Activated CD4-positive, alpha-beta T cell treated with anti-CD3 and anti-CD28 coated beads, Interleukin-2, amount 50 U/mL, for 48 hours (primary cell): ENCODE measurements at regions not wholly inside any gene's neighbourhood (a gene's known extent, or its start where the extent isn't known, plus 50 kb on each side); places are given as distances from the start of the nearest gene placed in this dataset.

Source experiments
- DNase-seq, 2 experiments: peaks; one replicate each; pipeline ENCODE4 v3.0.0-alpha.2; 2020

GRCh38 chr2:146038014-146038413 is 1518.1 kb upstream of the ZEB2 start:
- DNase-seq = no peak

DNA sequence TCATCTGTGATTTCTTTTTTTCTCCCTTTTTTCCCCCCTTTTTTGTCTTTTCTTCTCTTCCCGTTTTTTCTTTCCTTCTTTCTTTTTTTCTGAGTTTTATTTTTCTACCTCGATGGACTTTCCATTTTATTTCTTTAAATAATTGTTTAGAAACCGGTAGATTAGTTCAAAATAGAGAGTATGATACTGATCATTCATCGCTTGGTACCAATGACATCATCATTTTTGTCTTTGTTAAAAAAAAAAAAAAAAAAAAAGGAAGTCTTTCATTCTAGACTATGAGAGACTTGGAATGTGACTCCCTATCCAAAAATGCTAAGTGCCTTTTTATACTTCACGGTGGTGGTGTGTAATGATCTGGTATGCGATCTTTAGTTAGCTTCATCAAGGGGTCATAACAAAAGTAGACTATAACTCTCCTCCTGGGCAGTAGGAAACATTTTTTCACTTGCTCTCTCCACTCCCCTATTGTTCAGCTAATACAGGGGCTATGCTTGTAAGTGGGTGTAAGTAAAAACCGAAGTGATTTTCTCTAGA is 1517.5 kb upstream of the ZEB2 start:
- no peak for DNase-seq

DNA sequence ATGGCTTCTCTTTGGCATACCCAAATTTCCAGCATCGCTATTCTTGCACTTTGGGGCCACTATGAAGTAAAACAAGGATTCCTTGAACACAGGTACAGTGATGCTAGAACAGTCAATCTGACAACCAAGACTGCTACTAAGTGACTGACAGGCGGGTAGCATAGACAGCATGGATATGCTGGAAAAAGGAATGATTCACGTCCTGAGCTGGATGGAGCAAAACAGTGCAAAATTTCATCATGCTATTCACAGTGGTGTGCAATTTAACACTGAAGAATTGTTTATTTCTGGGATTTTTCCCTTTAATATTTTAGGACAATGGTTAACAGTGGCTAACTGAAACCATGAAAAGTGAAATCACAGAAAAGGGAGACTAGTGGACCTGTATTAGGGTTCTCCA is 1511.2 kb upstream of the ZEB2 start:
- DNase-seq = no peak

- DNase-seq = no peak
Observed at GRCh38 chr2:146027156-146027555, 1507.2 kb upstream of the ZEB2 start.

- no peak for DNase-seq
Observed at GRCh38 chr2:146025519-146025918, 1505.6 kb upstream of the ZEB2 start.

GRCh38 chr2:146024212-146024743 is 1504.4 kb upstream of the ZEB2 start:
- no peak for DNase-seq

GRCh38 chr2:146004462-146004861 is 1484.5 kb upstream of the ZEB2 start:
- DNase-seq = no peak

DNA sequence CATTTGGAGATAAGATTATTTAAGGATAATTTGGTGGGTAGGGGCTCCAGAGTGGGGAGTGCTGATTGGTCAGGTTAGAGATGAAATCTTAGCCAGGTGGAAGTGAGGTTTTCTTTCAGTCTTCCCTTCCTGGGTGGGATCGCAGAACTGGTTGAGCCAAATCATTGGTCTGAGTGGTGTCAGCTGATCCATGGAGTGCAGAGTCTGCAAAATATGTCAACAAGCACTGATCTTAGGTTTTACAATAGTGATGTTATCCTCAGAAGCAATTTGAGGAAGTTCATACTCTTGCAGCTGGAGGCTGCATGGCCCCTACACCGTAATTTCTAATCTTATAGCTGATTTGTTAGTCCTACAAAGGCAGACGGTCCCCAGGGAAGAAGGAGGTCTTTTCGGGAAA is 1483.4 kb upstream of the ZEB2 start:
- no peak for DNase-seq

DNA sequence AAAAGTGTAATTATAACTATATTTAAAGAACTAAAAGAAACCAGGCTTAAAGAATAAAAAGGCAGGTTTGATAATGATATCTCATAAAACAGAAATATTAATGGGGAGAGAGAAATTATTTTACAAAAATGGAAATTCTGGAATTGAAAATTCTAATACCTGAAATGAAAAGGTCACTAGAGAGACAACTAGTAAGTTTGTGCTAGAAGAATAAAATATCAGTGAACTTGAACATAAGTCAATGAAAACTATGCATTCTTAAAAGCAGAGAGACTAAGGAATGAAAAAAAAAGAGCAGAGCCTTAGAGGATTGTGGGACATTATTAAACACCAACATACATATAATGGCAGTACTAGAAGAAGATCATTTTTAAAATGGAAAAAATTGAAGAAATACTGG is 1475.0 kb upstream of the ZEB2 start:
- DNase-seq = no peak

DNA sequence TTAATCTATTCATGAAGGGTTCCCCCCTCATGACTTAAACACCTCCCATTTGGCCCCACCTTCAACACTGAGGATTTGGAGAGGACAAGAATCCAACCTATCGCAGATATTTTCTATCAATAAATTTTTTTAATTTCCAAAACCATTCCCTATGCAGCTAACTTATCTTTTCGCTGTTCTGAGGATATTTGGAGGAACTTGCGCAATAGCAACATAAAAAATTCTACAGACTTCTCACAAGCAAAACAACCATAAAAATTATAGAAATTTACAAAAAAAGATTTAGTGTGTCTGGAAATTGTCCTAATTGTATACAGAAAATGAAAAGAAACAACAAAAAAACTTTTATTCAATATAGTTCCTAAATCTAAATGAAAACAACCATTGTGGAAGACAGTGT is 1472.7 kb upstream of the ZEB2 start:
- no peak for DNase-seq

DNA sequence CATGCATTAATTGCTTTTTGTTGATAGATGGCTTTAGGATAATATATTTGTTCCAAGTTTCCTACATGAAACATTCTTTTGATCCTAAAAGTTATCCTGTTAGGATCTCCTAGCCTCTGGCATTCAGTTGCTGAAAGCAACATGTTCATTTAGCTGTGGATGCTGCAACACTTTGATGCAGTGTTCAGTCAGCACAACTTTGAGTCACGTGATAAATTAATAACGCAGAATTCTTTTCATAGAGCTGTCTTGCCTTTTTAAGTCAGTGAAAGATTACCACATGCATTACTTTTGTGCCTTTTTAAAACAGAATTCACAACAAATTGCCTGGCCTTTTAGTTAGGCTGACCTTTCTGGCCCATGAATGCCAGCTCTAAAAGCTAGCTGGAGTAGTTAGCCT is 1467.9 kb upstream of the ZEB2 start:
- no peak for DNase-seq

GRCh38 chr2:145985517-145985916 is 1465.6 kb upstream of the ZEB2 start:
- no peak for DNase-seq

GRCh38 chr2:145984580-145984979 is 1464.7 kb upstream of the ZEB2 start:
- no peak for DNase-seq

- no peak for DNase-seq
Observed at GRCh38 chr2:145980318-145980717, 1460.4 kb upstream of the ZEB2 start.

GRCh38 chr2:145975406-145975805 is 1455.5 kb upstream of the ZEB2 start:
- no peak for DNase-seq

- no peak for DNase-seq
Observed at GRCh38 chr2:145961846-145962245, 1441.9 kb upstream of the ZEB2 start.

GRCh38 chr2:145960479-145961163 is 1440.7 kb upstream of the ZEB2 start:
- no peak for DNase-seq

- DNase-seq = no peak
Observed at GRCh38 chr2:145958611-145959010, 1438.7 kb upstream of the ZEB2 start.

DNA sequence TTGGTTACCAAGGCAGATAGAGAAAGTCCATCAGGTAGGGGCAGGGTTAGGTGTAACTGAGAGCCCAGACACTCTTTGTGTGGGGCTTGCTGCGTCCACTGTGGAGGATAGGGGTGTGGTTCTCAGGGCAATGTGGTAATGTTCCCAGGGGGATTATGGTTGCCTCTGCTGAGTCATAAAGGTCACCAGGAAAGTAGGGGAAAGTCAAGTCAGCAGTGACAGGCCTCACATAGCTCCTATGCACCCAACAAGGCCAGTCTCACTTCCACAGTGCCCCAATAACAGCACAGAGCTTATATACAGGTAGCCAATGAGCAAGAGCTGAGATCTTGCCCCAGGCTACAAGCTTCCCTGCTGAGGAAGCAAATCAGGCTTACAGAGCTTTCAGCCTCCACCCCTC is 1438.0 kb upstream of the ZEB2 start:
- no peak for DNase-seq

DNA sequence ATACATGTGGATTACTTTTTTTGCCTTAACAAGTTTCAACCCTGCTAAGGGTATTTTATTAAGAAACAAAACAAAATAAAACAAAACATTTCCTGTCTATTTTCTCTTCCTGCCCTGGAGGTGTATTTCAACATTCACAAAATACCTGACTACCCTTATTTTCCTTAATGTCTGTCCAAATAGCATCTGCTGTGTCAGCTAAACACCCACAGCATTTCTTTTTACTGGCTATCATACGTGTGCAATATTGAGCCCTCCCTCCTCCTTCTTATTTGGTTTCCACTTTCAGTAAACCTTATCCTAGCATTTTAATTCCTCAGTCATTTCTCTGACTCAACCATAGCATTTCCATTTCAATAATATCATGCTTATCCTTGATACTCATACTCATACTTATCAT is 1420.0 kb upstream of the ZEB2 start:
- DNase-seq = no peak

DNA sequence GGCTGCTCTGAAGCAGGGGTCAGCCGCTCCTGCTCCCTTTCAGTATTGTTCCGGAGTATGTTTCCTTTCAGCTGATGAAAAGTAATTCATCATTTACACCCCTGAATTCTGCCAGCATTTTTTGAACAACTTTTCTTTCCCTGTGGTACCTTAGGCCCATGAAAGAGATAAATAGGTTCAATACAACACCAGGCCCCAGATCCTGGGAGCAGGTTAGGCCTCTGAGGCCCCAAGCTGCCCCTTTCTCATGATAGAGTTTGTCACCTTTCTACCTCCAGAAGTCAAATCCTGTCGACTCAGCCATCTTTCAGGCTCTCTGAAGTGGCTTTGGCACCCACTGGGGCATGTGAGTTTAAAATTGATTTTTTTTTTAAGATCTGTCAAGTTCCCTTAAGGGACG is 1415.1 kb upstream of the ZEB2 start:
- no peak for DNase-seq

DNA sequence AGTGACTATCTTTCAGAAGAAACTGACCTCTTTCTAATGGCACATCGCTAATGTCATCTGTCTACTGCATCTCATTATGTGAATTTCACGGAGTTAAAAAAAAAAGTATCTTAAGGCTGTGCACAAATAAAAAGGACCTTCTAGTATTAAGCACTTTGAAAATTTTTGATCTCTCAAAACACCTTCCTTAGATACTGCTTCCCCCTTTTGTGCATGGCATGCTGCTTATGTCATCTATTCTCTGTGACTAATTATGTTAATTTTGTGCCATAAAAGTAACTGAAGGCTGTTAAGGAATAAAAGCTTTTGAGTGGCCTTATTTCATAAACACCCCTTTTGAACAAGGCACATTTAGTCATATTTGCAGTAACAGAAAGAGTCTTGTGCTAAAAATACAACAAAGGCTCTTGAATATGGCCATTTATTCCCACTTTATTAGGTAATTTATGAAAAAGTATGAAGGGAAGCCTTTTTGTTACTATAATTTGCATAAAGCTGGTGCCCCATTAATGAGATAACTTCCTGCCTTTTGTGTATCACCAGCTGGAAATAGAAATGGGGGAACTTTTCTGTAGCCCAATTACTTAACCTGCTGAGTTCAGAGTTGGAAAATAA is 1412.0 kb upstream of the ZEB2 start:
- DNase-seq = no peak

- no peak for DNase-seq
Observed at GRCh38 chr2:145930318-145930717, 1410.4 kb upstream of the ZEB2 start.

DNA sequence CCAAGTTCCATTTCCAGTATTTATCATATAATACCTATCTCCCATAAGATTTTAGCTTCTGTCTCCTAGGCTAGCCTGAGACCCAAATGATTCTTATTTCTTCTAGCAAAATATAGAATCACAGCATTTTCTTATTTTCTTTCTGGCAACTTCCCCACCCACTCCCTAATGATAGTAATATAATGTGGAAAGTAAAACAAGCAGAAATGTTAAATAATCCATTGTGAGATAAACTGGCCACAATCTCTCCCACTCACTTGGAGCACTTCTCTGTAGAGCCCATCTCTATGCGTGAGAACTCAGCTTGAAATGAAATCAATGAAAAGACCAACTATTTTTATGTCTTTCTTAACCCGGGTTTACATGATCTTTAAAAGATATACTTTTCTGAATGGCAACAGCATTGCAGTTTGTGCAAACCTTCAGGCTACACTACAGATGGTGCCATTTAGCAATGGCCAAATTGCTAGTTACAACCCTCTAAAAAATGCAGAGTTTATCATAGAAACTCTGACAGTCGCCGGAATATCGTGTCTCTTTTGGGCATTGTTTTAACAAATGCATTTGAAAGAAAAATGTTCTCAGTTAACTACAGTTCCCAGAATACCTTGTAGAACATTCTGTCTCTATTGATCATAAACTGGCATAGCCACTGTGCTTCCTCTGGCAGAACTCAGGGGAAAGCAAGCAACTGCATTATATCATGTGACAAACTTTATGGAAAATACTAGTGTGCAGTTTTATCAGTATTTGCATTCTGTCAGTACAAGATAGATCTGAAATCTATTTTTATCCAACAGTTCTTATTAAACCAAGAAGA is 1407.4 kb upstream of the ZEB2 start:
- no peak for DNase-seq
